ENCODE measurements at regions not wholly inside any gene's neighbourhood (a gene's known extent, or its start where the extent isn't known, plus 50 kb on each side); places are given as distances from the start of the nearest gene placed in this dataset.

DNA sequence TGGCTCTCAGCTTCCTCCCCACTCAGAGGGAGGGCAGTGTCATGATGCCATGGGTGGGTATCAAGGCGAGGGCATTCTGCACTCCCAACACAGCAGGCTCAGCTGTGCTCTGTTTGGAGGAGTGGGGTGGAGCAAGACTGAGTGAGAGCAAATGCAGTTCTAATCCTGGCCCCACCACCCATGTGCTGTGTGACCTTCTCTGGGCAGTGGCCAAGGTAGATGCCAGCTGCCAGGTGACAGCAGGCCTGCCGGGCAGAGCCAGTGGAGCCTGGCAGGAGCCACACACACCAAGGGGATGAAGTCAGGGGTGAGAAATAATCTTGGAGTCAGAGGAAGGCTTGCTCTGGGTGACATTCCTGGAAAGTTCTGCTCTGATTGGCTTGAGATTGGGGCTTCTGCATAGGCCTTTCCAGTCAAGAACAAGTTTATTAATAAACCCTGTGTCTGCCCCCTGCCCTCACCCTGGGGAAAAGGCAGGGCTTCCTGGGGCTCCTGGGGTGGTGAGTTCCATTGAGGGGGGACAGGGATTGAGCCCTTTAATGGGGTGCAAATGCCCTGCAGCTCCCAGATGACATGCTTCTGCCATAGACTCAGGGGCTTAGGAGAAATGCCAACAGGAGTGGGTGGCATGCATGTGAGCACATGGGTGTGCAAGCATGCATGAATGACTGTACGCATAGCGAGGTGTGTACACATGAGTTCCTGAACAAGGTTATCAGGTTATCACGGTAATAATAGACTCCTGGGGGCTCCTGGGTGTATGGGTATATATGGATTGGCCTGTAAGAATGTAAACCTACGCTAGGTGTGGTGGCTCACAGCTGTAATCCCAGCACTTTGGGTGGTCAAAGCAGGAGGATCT lies 134.2 kb downstream of the MRPL14 start:
- peaks cover 2% of the 10 kb centered on the region for H3K4me1 Mint-ChIP-seq
- TF ChIP-seq, protein P1, sequence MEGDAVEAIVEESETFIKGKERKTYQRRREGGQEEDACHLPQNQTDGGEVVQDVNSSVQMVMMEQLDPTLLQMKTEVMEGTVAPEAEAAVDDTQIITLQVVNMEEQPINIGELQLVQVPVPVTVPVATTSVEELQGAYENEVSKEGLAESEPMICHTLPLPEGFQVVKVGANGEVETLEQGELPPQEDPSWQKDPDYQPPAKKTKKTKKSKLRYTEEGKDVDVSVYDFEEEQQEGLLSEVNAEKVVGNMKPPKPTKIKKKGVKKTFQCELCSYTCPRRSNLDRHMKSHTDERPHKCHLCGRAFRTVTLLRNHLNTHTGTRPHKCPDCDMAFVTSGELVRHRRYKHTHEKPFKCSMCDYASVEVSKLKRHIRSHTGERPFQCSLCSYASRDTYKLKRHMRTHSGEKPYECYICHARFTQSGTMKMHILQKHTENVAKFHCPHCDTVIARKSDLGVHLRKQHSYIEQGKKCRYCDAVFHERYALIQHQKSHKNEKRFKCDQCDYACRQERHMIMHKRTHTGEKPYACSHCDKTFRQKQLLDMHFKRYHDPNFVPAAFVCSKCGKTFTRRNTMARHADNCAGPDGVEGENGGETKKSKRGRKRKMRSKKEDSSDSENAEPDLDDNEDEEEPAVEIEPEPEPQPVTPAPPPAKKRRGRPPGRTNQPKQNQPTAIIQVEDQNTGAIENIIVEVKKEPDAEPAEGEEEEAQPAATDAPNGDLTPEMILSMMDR (IDR thresholded peaks at IDR 0.05) = no peak
- no peak for TF ChIP-seq EZH2 (IDR thresholded peaks at IDR 0.05; ENCODE audit: borderline replicate concordance, insufficient read depth, low read depth, low read length, poor library complexity, severe bottlenecking)
- H3K9ac ChIP-seq (ENCODE audit: low read length) = no peak overlapping the region
- no peak for DNase-seq
- H2AFZ ChIP-seq (ENCODE audit: insufficient read depth, low read depth, low read length, poor library complexity, severe bottlenecking) = no peak overlapping the region
- ChIA-PET POLR2A (no interaction called here), CTCF (no interaction called here)
- no peaks in the 10 kb centered on the region for H3K79me2 ChIP-seq (ENCODE audit: control insufficient read depth, insufficient read depth, low read length)
- H3K27me3 Mint-ChIP-seq = peaks cover 12% of the 10 kb centered on the region
- no peak for ATAC-seq (ENCODE audit: low read depth)
- no peaks in the 10 kb centered on the region for H3K27me3 ChIP-seq (replicated peaks in 1 of 4; ENCODE audit: control extremely low read depth in 1 of 4, control insufficient read depth in 3 of 4, insufficient read depth in 4 of 4, low read length in 3 of 4)
- H3K27ac Mint-ChIP-seq = no peak overlapping the region
- 91% methylated on average over 3 of the region's 6 CpGs for WGBS (ENCODE audit: insufficient coverage)
- intact Hi-C loops (cut with micrococcal nuclease) = no loop called here
- no peaks in the 10 kb centered on the region for H4K20me1 ChIP-seq (ENCODE audit: control insufficient read depth, insufficient read depth, low read length, poor library complexity, severe bottlenecking)
- no peaks in the 10 kb centered on the region for H3K9me3 ChIP-seq (ENCODE audit: control extremely low read depth in 1 of 3, control insufficient read depth in 2 of 3, insufficient read depth in 1 of 3, low read length in 2 of 3)
- H3K36me3 ChIP-seq (replicated peaks in 1 of 2; ENCODE audit: control extremely low read depth in 1 of 2, control insufficient read depth in 1 of 2, extremely low read depth in 1 of 2, insufficient read depth in 2 of 2, low read length in 1 of 2) = no peaks in the 10 kb centered on the region
- no peaks in the 10 kb centered on the region for H3K9me3 Mint-ChIP-seq (ENCODE audit: insufficient read depth)
- no peak overlapping the region for H3K27ac ChIP-seq (ENCODE audit: low read length in 2 of 2)
- H3K4me2 ChIP-seq (replicated peaks; ENCODE audit: low read depth, low read length, poor library complexity, severe bottlenecking) = no peak overlapping the region
- H3K4me3 ChIP-seq (ENCODE audit: control extremely low read depth in 1 of 5, extremely low read depth in 1 of 5, insufficient read depth in 1 of 5, low read depth in 2 of 5, low read length in 4 of 5) = no peak overlapping the region
- H3K4me1 ChIP-seq (ENCODE audit: control insufficient read depth in 2 of 2, insufficient read depth in 2 of 2, low read length in 2 of 2) = peaks cover 0 to 3% of the 10 kb centered on the region in 2 donors
- no peak overlapping the region for H3K4me3 Mint-ChIP-seq

DNA sequence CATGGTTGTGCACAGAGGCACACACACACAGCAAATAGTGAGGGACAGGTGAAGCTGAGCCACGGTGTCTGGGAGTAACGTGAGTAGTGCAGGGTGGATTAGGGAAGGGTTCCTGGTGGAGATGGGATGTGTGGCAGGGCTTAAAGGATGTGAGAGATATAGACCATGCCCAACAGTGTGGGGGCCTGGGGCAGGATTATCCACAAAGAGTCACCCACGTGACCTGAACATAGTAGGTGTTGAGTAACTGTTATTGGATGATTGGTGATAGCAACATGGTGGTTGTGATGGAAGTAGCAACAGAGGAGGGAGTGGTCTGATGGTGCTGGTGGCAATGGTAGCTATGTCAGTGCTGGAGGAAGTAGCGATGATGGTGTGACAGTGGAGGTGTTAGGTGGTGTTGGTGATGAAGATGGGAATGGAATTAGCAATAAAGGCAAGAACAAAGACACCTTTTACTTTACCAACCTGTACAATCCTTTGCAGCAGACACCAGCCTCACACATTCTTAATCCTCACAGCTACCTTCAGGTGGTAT lies 135.1 kb downstream of the MRPL14 start:
- Mint-ChIP-seq H3K9me3 (ENCODE audit: insufficient read depth) (no peaks in the 10 kb centered on the region), H3K27ac (no peak overlapping the region), H3K27me3 (peaks cover 14% of the 10 kb centered on the region), H3K4me3 (no peak overlapping the region), H3K4me1 (peaks cover 2% of the 10 kb centered on the region)
- ATAC-seq (ENCODE audit: low read depth) (no peak), DNase-seq (no peak)
- ChIA-PET CTCF (no interaction called here), POLR2A (no interaction called here)
- no peaks in the 10 kb centered on the region for H4K20me1 ChIP-seq (ENCODE audit: control insufficient read depth, insufficient read depth, low read length, poor library complexity, severe bottlenecking)
- peaks cover 0 to 3% of the 10 kb centered on the region in 2 donors for H3K4me1 ChIP-seq (ENCODE audit: control insufficient read depth in 2 of 2, insufficient read depth in 2 of 2, low read length in 2 of 2)
- H3K36me3 ChIP-seq (replicated peaks in 1 of 2; ENCODE audit: control extremely low read depth in 1 of 2, control insufficient read depth in 1 of 2, extremely low read depth in 1 of 2, insufficient read depth in 2 of 2, low read length in 1 of 2) = no peaks in the 10 kb centered on the region
- no peaks in the 10 kb centered on the region for H3K9me3 ChIP-seq (ENCODE audit: control extremely low read depth in 1 of 3, control insufficient read depth in 2 of 3, insufficient read depth in 1 of 3, low read length in 2 of 3)
- no peak overlapping the region for H3K4me3 ChIP-seq (ENCODE audit: control extremely low read depth in 1 of 5, extremely low read depth in 1 of 5, insufficient read depth in 1 of 5, low read depth in 2 of 5, low read length in 4 of 5)
- TF ChIP-seq, protein P1 (IDR thresholded peaks at IDR 0.05) = no peak
- TF ChIP-seq EZH2 (IDR thresholded peaks at IDR 0.05; ENCODE audit: borderline replicate concordance, insufficient read depth, low read depth, low read length, poor library complexity, severe bottlenecking) = no peak
- H2AFZ ChIP-seq (ENCODE audit: insufficient read depth, low read depth, low read length, poor library complexity, severe bottlenecking) = no peak overlapping the region
- H3K27ac ChIP-seq (ENCODE audit: low read length in 2 of 2) = no peak overlapping the region
- intact Hi-C loops (cut with micrococcal nuclease) = no loop called here
- H3K27me3 ChIP-seq (replicated peaks in 1 of 4; ENCODE audit: control extremely low read depth in 1 of 4, control insufficient read depth in 3 of 4, insufficient read depth in 4 of 4, low read length in 3 of 4) = no peaks in the 10 kb centered on the region
- no peaks in the 10 kb centered on the region for H3K79me2 ChIP-seq (ENCODE audit: control insufficient read depth, insufficient read depth, low read length)
- H3K4me2 ChIP-seq (replicated peaks; ENCODE audit: low read depth, low read length, poor library complexity, severe bottlenecking) = no peak overlapping the region
- H3K9ac ChIP-seq (ENCODE audit: low read length) = no peak overlapping the region
- WGBS (ENCODE audit: insufficient coverage) = 63% methylated on average over 3 of the region's 4 CpGs

Data from B cell (primary cell).